ENCODE measurements at regions not wholly inside any gene's neighbourhood (a gene's known extent, or its start where the extent isn't known, plus 50 kb on each side); places are given as distances from the start of the nearest gene placed in this dataset.
"Not testable (repeated sequence)": the region's sequence is repeated elsewhere in the genome, so short reads cannot be mapped to it uniquely, and the experiment has no call there.

DNA sequence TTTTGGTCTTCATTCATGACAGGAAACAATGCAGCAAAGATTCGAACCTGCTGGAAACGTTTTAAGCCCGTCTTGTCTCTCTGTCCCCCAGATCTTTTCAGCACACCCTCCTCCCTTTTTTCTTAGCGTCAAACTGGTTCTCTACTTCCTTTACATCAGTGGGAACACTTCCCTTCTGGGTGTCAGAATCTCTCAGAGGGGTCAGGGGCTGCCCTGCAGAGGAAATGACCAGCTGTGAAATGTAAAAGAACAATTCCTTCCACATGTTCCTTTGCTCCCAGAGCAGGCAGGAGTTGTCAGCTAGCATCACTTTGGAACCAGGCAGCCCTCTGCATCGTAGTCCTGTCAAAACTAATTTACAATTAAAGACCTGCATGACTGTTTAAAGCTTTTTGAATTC is 619.0 kb downstream of the TFAP2A start:
- DNase-seq = no peak

DNA sequence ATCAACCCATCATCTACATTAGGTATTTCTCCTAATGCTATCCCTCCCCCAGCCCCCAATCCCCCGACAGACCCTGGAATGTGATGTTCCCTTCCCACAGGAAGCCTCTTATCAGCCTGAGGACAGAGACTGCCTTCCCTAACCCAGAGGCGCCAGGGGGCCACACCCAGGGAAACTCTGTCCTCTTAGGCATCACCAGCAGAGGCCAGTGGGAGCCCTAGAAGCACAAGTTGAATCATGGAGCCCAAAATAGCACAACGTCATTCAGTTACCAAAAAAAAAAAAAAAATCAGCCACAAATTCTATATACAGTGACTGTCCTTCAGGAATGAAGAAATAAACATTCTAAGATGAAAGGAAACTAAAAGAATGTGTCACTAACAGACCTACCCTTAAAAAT is 625.7 kb downstream of the TFAP2A start:
- DNase-seq = no peak

DNA sequence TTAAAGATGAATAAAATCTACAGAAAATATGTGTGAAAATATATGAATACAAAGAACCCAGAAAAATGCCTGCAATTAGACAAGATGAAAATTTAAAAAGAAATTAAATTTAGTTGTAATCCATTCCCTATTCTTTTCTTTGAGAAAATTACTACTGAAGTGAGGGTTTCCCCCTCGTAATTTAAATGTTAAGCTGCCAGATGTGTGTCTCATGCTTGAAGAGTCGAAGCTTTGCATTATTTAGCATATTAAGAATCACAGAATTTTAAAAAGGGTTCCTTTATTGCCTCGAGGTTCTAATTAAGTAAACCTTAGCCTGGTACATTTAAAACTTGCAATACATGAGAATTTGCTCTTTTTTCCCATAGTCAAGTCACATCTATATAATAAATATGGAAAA is 630.1 kb downstream of the TFAP2A start:
- no peak for DNase-seq

DNA sequence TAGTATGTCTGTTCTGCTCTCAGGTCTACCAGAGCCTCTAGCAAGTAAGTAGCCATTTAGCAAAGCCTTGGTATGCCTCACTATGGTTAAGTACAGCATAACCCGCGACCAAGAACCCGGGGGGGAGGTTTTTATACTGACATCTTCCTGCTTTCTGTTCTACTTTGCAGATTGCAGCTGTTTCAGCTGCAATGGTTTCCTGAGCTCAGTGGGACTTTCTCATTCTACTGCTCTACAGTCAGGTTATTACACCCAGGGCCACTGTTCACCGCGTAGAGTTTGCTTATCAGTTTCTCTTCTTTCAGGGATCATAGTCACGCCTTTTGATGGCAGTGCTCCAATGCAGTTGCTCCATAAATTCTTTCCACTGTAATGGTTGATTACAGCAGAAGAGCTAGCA is 631.3 kb downstream of the TFAP2A start:
- DNase-seq = no peak

DNA sequence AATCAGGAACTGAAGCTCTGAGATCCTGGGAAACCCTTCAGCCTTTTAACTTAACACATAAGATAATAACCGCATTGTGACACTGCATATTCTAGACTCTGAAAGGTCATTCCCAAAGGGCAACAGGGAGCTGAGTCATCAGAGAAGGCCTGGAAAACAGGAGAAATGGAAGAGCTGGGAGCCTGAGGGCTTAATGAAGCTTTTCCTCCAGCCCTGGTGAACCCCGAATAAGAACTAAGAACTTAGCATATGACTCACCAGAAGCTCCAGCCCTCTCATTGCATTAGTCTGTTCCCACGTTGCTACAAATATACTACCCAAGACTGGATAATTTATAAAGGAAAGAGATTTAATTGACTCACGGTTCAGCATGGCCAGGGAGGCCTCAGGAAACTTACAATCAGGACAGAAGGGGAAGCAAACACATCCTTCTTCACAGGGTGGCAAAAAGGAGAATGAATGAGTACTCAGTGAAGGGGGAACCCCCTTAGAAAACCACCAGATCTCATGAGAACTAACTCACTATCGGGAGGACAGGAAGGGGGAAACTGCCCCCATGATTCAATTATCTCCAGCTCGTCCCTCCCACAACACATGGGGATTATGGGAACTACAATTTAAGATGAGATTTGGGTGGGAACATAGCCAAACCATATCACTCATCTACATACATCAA is 648.5 kb downstream of the TFAP2A start:
- DNase-seq = no peak

DNA sequence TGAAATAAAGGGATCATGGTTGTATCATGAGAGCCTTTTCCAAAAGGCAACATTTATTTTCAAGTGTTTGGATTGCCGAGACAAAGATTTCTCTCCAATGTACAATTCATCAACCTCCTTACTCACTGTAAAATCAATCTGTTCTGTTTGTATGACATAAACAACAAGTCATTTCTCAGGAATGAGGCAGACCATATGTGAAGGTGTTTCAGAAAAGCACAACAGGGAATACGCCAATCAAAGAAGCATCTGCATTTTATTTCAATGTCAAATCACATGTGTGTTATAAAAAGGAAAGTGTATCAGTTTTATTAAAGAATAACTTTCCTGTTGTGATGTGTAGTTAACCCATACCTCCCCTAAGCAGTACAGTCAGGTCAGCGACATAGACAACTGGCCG is 653.7 kb downstream of the TFAP2A start:
- no peak for DNase-seq

DNA sequence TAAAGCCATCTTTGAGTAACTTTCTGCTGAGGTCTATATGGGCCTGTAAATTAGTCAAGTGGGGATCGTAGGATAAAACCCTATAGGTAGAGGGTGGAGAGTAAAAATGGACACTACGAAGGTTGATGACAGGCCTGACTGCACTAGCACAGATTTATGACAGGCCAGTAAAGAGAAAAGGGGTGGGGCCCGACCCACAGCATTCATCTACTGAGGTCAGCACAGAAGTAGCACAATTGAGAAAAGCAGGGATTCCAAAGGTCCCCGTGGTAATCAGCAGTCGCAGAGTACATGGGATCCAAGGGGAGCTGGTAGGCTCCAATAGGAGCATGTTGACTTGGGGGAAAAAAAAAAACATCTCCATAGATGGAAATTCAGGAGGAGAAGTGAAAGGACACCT is 660.4 kb downstream of the TFAP2A start:
- DNase-seq = no peak

DNA sequence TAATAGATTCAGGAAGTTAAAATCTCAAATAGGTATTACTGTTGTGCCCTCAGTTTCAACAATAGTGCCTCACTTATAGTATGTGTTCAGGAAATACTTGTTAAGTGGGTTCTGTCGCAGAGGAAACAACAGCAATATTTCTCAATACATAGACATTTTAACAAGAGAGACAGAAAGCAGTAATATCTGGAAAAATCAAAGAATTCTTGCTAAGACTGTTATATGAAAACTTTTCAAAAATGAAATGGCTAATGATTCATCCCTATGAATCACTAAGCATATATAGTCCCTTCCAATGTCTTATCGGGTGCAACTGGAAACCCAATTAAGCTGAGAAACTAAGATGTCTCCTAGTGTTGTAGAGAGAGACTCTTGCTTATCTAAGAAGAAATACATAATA is 668.9 kb downstream of the TFAP2A start:
- DNase-seq = no peak

DNA sequence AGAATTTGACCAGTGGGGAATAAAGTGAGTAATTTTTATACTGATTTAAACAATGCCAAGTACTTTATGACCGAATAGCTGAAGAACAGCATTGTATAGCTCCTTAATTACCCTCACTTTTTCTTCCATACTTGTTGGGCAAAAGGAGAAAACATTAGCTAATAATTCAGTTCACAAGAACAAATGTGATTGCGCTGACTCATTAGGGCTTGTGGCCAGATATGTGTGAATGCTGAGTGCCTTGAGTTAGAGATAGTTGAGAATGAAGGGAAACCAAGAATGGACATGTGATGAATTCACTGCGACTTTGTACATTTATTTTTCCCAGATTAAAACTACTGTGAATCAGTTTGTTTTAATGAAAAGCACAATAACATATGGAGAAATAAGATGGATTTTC is 669.4 kb downstream of the TFAP2A start:
- DNase-seq = no peak

DNA sequence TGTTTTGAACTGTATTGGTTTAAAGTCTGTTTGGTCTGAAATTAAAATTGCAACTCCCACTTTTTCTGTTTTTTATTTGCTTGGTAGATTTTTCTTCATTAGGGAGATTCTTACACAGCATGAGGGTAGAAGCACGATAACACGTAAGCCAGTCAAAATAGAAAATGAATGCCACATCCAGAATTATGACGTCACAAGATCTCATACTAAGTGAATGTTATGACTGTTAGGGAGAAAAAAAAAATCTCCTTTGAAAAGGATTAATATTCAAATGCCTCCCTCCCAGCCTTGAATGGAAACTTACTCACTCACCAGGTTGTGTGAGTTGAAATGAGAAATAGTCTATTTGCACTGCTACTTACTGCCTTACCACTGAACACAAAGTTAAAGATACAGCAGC is 670.8 kb downstream of the TFAP2A start:
- no peak for DNase-seq

DNA sequence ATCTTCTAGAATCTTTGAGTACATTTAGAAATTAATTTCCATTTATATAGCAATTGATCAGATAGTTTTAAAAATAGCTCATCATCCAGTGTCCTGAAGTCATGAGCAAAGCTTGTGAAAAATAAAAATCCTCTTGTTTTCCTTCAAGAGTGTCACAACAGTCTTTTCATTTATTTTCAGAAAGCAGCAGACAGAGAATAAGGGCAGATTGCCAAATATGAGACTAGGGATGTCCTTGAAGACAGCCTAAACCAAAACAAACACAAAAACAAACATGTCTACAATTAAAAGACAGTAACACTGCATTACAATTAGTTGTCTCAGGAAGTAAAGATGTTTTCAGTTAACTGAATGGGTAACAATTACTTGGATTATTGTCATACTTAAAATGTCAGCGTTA is 682.8 kb downstream of the TFAP2A start:
- DNase-seq = no peak

DNA sequence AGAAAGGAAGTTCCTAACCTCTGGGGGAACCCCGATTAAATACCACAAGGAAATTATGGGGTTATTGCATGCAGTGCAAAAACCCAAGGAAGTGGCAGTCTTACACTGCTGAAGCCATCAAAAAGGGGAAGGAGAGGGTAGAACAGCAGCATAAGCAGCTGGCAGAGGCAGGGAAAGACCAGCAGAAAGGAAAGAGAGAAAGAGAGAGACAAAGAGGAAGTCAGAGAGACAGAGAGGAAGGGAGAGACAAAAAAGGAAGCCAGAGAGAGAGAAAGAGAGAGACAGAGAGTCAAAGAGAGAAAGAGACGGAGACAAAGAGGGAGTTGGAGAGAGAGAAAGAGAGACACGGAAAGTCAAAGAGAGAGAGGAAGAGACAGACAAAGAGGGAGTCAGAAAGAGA is 689.1 kb downstream of the TFAP2A start:
- not testable (repeated sequence) for DNase-seq

DNA sequence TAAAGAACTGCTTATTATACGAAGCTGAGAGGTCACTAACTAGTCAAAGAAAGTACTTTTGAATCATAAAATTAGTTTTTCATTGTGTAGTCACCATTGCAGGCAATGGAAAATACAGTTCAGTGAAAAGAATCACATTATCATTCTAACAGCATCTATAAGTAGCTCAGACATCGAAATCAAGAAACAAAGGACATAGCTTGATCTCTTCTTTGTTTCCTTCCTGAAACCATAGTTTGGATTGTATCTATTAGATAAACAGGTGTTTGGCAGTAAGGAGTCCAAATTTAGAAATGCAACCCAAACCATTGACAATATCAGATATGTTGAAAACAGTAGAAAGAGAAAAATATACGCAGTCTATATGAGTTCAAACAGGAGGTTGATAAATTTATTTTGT is 697.3 kb downstream of the TFAP2A start:
- DNase-seq = no peak

DNA sequence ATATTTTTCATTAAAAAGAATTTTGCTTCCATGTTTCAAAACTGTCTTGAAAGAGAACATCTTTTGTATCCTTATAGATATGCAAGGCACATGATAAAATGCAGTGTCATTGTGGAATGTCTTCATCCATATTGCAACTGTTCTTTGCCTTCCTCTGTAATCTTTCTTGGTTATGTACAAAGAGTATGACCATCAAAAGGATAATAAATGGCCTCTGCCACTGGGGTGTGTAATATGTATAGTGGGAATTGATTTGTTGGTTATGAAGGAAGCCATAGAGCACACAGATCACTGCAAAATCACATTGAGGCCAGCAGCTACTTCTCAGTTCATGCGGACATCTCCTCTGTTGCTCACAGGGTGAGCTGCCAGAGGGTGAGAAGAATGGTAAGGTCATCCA is 703.5 kb downstream of the TFAP2A start:
- no peak for DNase-seq

DNA sequence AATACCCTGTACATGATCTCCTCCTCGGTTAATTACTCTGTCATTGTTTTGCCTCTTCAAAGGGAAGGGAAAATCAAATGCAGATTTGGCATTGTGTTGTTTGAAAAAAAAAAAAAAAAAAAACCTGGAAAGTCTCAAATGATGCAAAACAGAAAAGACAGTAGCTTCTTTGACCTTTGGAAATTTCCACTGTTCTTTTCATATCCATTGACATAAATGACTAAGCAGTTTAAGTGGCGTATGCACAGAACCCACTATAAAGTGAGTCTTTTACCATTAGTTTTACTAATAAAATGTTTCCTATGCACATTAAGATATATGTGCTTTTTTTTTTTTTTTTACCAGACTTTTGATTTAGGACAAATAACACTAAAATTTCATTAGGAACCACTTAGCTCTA is 704.3 kb downstream of the TFAP2A start:
- no peak for DNase-seq

DNA sequence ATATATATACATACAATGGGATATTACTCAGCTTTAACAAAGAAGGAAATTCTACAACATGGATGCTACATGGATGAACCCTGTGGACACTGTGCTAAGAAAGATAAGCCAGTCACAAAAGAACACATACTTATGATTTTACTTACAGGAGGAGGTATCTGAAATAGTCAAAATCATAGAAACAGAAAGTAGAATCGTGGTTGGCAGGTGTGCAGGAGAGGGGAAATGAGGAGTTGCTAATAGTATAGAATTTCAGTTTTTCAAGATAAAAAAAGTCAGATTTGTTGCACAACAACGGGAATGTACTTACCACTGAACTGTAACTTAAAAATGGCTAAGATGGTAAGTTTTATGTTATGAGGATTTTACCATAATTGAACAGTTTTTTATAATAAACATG is 706.3 kb downstream of the TFAP2A start:
- DNase-seq = no peak

DNA sequence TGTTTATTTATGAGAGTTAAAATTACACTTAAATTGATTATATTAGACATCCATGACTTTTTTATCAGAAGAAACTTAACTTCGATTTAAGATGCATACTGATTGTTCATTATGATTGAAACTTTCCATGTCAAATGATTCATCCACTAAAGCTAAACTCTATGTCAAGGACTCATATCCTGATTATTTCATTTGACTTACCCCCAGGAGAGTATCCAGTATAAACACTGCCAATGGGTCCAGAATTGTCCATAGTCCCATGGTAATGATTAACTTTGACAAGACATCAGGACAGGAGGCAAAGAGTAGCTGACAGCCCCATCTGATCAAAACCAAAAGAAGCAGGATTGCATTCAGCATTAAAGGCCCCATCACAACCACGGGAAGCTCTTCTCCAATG is 709.9 kb downstream of the TFAP2A start:
- DNase-seq = no peak

DNA sequence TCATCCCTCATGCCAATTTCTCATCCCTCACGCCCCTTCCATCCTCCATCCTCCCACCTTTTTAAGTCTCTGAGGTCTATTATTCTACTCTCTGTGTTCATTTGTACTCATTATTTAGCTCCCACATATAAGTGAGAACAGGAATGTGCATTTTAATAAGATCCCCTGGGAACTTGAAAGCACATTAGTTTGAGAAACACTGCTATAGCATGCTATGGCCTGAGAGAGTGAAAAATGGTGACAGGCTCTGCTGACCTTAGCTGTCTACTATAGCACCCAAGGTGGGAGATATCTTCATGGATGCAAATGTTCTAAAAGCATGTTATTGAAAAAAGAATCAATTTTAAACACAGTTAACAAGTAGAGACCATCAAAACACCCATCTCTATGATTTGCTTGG is 712.0 kb downstream of the TFAP2A start:
- no peak for DNase-seq

DNA sequence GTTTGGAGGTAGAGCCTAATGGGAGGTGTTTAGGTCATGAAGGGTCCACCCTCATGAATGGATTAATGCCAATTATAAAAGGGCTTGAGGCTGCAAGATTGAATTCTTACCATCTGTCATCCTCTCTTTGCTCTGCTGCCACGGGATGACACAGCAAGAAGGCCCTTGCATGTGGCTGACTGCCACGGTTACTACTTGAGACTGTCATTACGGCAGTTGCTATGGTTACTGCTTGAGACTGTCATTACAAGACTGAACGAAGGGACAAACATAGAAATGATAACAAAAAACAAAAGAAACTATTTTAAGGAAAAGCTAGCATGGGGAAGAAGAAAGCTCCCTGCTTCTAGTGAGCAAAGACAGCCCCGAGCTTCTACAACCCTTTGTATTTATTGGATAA is 715.0 kb downstream of the TFAP2A start:
- no peak for DNase-seq

DNA sequence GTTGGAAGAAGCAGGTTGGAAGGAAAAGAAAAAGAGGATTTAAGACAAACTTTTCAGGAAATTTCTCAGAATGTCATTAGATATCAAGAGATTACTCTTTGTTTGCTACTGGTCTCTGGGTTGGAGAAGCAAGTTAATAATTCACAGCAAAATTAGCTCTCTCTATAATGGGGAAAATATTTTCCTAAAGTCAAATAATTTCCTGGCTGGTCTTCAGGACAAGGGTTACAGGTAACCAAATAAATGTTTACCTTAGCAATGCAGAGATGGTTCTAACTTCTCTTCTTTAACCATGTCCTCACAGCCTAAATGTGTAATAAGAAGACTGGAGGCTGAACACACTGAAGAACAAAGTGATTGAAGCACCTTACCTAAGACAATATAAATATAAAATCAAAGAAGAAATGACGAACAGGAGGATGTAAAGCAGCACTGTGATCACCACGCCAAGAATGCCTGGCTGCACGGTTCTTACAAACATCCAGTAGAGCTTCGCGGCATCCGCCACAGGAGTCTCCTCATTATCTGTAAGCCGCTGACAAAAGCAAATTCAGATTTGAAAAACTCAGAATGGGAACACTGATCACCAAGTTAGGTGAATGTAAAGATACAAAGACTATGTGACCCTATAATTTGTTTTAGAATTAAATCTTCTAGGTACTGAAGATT is 717.5 kb downstream of the TFAP2A start:
- no peak for DNase-seq

DNA sequence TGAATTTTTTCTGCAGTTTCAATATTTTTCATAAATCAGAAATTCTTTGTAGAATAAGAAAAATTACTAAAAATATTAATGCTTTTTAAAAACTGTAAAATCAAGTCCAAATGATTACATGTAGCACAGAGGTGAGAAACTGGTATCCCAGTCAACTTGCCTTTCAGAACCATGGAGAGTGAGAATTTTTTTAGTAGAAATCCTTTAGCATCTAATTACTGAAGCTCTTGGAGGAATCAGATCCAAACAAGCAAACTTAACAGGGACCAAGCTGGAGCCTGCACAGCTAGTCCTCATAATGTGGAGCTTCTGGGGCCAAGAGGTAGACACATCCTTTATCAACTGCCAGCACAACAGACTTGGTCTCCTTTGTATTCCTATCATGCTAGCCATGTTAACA is 724.5 kb downstream of the TFAP2A start:
- DNase-seq = no peak

DNA sequence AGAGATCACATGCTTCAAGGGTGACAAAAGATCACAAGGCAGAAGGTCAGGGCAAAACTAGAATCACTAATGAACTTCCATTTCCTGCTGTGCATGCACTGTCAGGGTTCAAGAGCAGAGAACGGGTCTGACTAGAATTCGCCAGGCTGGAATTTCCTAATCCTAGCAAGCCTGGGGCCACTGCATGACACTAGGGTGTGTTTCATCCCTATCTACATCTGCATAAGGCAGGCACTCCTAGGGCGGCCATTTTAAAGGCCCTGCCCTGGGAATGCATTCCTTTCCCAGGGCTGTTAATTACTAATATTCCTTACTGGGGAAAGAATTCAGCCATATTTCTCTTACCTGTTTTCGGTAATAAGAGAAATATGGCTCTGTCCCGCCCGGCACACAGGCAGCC is 734.1 kb downstream of the TFAP2A start:
- not testable (repeated sequence) for DNase-seq

DNA sequence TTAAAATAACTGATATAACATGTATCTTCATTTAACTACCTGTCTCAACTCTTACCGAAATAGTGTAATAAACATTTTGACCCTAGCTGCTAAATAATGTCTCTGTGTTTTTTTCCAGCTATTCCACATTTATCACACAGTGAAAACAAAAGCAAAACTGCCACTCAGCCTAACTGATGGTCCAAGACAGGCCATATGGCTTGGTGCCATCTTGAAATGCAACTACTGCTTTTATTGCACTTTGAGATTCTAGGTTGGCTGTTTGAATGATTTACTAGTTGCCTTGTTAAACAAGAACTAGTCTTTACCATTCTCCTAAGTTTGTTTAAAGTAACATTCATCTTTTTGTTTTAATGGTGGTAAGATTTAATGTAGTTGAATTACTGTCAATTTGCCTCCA is 739.8 kb downstream of the TFAP2A start:
- no peak for DNase-seq

DNA sequence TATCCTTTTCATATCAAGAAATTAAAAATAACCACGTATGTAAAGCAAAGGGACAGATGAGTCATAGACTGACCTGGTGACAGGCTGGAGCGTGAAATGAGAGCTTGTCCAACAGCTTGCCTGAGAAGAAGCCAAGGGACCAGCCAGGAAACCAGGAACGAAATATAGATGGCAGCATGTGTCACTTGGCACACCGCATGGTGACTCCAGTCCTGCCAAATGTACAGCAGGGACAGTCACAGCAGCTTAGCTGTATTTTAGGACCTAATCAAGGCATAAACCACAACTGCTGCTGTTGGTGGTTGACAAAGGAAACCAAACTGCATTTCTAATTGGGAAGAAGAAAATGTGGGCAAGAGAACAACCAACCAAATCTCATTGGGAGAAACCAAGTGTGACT is 755.0 kb downstream of the TFAP2A start:
- no peak for DNase-seq

DNA sequence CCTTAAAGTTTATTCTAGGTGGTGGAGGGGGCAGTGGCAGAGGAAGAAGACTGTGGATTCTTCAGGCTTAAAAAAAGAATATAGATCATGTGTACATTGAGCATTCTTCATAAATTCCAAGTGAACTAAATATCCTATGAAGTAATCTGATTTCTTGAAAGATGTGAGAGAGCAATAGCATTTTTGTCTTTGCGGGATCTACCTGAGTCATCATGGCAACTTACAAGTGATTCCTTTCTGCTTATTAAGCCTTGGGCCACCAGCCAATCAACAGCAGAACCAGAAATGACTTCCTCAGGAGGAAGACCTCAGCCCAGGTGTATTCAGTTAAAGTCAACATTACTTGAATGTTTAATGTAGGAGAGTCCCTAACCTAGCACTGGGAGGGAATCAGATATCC is 756.9 kb downstream of the TFAP2A start:
- no peak for DNase-seq
